Panc1 (cell line): ENCODE measurements at regions not wholly inside any gene's neighbourhood (a gene's known extent, or its start where the extent isn't known, plus 50 kb on each side); places are given as distances from the start of the nearest gene placed in this dataset.

Experiments
- ATAC-seq: fragments of 200-7000 bp; cut with Tn5 transposase; 2 replicates; pipeline ENCODE4 v1.9.1; 2020; ENCODE audit warnings: mild to moderate bottlenecking, moderate library complexity
- BruUV-seq: library from RNA; stranded (reverse); fragments of 400-500 nt; replicated peaks from 2 replicates; lab custom pipeline; 2021; lab: Mats Ljungman, UMichigan
- CTCF ChIA-PET: fragments of 300-600 bp; sonication (Branson Sonifier 250); formaldehyde crosslinking; loops from one replicate; lab custom pipeline; 2022; ENCODE audit warnings: antibody characterized with exemption; lab: Charles Lee
- POLR2A ChIA-PET: fragments of 300-600 bp; sonication (Branson Sonifier 250); formaldehyde crosslinking; loops from one replicate; lab custom pipeline; 2022; ENCODE audit warnings: antibody characterized with exemption; lab: Charles Lee
- DNase-seq: peaks from one replicate; pipeline ENCODE4 v3.0.0-alpha.2; 2010; ENCODE audit warnings: low read depth, low spot score
- H3K27ac ChIP-seq: 2 replicates; pipeline ENCODE4 v1.5.1; 2011; ENCODE audit warnings: mild to moderate bottlenecking, low read length, inconsistent platforms
- H3K27me3 ChIP-seq: fragments of 200-500 bp; sonication (Bioruptor generic); 2 replicates; pipeline ENCODE4 v1.6.0; 2014; ENCODE audit warnings: low read length, inconsistent platforms; ENCODE audit not compliant: control insufficient read depth, insufficient read depth
- H3K36me3 ChIP-seq: fragments of 200-500 bp; sonication (Bioruptor generic); 2 replicates; pipeline ENCODE4 v1.5.1; 2014; ENCODE audit warnings: inconsistent platforms, mild to moderate bottlenecking, low read length, moderate library complexity; ENCODE audit not compliant: control insufficient read depth, insufficient read depth
- H3K4me1 ChIP-seq: 2 replicates; pipeline ENCODE4 v1.5.1; 2011; ENCODE audit warnings: inconsistent platforms, mild to moderate bottlenecking, low read length, moderate library complexity; ENCODE audit not compliant: control insufficient read depth, insufficient read depth
- H3K4me3 ChIP-seq, 2 experiments: 2 replicates each; pipeline ENCODE4 v1.5.1; 2011 to 2012; ENCODE audit warnings: low read depth in 2 of 2, low read length in 2 of 2, mild to moderate bottlenecking in 2 of 2, inconsistent platforms in 1 of 2, moderate library complexity in 1 of 2
- H3K9me3 ChIP-seq: fragments of 200-500 bp; sonication (Bioruptor generic); 2 replicates; pipeline ENCODE4 v1.5.1; 2014; ENCODE audit warnings: low read depth, mild to moderate bottlenecking, inconsistent platforms, low read length, moderate library complexity; ENCODE audit not compliant: control insufficient read depth, insufficient read depth
- POLR2AphosphoS5 ChIP-seq: IDR thresholded peaks from 2 replicates; pipeline ENCODE4 v1.6.1; 2012; ENCODE audit warnings: mild to moderate bottlenecking, low read depth, low read length, moderate library complexity
- SIN3A ChIP-seq: IDR thresholded peaks from 2 replicates; pipeline ENCODE4 v1.6.1; 2012; ENCODE audit warnings: low read depth, mild to moderate bottlenecking, low read length, moderate library complexity, borderline replicate concordance; ENCODE audit not compliant: insufficient read depth
- TCF7L2 ChIP-seq: IDR thresholded peaks from 2 replicates; pipeline ENCODE4 v1.6.1; 2011; ENCODE audit warnings: mild to moderate bottlenecking, low read depth, low read length, inconsistent platforms
- in situ Hi-C: cut with HindIII; loops from 2 replicates; pipeline ENCODE4 v1.10.0; 2016; ENCODE audit warnings: low sequenced_read_pairs, low pct_unique_long_range_greater_than_20kb
- intact Hi-C: fragments of 100-400 bp; cut with micrococcal nuclease; formaldehyde crosslinking; loops from one replicate; pipeline ENCODE4 v1.10.0; 2022; ENCODE audit not compliant: unreplicated experiment
- TF ChIP-seq, protein P1 (sequence below): fragments of 450-650 bp; IDR thresholded peaks from 2 replicates; pipeline ENCODE4 v1.5.1; 2017; ENCODE audit warnings: mild to moderate bottlenecking
- TF ChIP-seq, protein P2 (sequence below), 2 experiments: IDR thresholded peaks; 2 replicates each; pipeline ENCODE4 v1.6.1; 2011 to 2012; ENCODE audit warnings: low read depth in 2 of 2, control low read depth in 1 of 2, low read length in 1 of 2, mild to moderate bottlenecking in 1 of 2, moderate library complexity in 1 of 2; ENCODE audit not compliant: insufficient read depth in 1 of 2

DNA sequence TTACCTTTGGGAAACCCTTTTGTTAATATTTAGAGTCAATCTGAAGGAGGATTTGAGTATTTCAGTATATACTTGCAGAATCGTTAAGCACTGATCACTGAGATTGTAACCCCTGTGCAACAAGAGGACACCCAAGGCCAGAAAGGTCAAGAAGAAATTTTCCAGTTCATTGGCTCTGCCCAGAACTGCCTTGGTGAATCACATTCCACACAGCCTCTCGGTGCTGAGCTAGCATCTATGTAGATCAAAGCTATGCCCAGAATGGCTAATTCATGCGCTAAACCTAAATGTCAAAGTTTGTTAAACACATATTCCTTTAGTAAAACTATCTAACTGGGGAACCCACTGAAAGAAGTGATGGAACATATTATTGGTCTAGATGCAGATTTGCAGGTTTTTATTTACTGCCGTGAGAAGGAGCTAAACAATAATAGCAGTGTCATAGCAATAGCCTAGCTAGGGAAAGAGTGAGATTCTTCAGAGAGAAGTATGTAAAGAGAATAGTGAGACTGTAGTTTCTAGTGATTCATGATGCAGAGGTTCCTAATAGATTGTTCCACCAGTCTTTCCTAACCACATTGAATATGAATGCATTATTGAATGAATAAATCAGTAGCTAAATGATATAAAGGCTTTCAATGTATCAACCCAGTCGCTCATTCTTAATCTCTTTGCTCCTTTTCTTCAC lies 423.2 kb upstream of the CRIM1 start:
- no peak overlapping the region for H3K27ac ChIP-seq
- no peaks in the 10 kb centered on the region; the same call in 1 of the 2 replicates for H3K27me3 ChIP-seq
- BruUV-seq = no TSS peak
- H3K9me3 ChIP-seq = no peaks in the 10 kb centered on the region
- TF ChIP-seq POLR2AphosphoS5 (no peak), SIN3A (no peak), TCF7L2 (no peak)
- TF ChIP-seq, protein P1, sequence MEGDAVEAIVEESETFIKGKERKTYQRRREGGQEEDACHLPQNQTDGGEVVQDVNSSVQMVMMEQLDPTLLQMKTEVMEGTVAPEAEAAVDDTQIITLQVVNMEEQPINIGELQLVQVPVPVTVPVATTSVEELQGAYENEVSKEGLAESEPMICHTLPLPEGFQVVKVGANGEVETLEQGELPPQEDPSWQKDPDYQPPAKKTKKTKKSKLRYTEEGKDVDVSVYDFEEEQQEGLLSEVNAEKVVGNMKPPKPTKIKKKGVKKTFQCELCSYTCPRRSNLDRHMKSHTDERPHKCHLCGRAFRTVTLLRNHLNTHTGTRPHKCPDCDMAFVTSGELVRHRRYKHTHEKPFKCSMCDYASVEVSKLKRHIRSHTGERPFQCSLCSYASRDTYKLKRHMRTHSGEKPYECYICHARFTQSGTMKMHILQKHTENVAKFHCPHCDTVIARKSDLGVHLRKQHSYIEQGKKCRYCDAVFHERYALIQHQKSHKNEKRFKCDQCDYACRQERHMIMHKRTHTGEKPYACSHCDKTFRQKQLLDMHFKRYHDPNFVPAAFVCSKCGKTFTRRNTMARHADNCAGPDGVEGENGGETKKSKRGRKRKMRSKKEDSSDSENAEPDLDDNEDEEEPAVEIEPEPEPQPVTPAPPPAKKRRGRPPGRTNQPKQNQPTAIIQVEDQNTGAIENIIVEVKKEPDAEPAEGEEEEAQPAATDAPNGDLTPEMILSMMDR = no peak
- TF ChIP-seq, protein P2, sequence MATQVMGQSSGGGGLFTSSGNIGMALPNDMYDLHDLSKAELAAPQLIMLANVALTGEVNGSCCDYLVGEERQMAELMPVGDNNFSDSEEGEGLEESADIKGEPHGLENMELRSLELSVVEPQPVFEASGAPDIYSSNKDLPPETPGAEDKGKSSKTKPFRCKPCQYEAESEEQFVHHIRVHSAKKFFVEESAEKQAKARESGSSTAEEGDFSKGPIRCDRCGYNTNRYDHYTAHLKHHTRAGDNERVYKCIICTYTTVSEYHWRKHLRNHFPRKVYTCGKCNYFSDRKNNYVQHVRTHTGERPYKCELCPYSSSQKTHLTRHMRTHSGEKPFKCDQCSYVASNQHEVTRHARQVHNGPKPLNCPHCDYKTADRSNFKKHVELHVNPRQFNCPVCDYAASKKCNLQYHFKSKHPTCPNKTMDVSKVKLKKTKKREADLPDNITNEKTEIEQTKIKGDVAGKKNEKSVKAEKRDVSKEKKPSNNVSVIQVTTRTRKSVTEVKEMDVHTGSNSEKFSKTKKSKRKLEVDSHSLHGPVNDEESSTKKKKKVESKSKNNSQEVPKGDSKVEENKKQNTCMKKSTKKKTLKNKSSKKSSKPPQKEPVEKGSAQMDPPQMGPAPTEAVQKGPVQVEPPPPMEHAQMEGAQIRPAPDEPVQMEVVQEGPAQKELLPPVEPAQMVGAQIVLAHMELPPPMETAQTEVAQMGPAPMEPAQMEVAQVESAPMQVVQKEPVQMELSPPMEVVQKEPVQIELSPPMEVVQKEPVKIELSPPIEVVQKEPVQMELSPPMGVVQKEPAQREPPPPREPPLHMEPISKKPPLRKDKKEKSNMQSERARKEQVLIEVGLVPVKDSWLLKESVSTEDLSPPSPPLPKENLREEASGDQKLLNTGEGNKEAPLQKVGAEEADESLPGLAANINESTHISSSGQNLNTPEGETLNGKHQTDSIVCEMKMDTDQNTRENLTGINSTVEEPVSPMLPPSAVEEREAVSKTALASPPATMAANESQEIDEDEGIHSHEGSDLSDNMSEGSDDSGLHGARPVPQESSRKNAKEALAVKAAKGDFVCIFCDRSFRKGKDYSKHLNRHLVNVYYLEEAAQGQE (IDR thresholded peaks at IDR 0.05; ENCODE audit: insufficient read depth in 1 of 2, low read depth in 2 of 2, low read length in 1 of 2) = no peak
- CTCF ChIA-PET = no interaction called here
- no peaks in the 10 kb centered on the region for H3K4me1 ChIP-seq
- POLR2A ChIA-PET = no interaction called here
- no peaks in the 10 kb centered on the region for H3K36me3 ChIP-seq
- in situ Hi-C loops (no loop called here), intact Hi-C loops (no loop called here)
- no peak overlapping the region for H3K4me3 ChIP-seq
- ATAC-seq (no peak), DNase-seq (no peak)

DNA sequence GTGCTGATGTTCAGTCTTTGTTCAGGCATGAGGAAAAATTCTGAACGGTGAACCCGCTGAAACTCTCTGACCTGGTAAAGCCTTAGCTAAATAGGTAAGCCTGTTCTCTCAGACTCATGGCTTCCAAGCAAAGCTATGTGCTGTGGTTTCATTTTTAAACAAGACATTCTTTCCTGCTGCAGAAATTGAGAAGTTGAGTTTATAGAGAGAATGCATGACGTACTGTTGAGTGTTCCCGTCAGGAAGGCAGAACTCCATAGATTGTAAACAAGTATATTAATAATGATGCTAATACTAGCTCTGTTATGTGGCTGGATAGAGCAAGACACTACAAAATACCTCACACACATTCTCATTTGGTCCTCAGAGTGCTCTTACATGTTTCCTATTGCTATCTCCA lies 424.0 kb upstream of the CRIM1 start:
- intact Hi-C loops (no loop called here), in situ Hi-C loops (no loop called here)
- TF ChIP-seq, protein P1 = no peak
- no peak for TF ChIP-seq SIN3A
- TF ChIP-seq POLR2AphosphoS5 = no peak
- TF ChIP-seq TCF7L2 = no peak
- Histone ChIP-seq H3K9me3 (no peaks in the 10 kb centered on the region), H3K4me1 (no peaks in the 10 kb centered on the region), H3K4me3 (no peak overlapping the region), H3K36me3 (no peaks in the 10 kb centered on the region), H3K27me3 (no peaks in the 10 kb centered on the region), H3K27ac (no peak overlapping the region)
- ChIA-PET POLR2A (no interaction called here), CTCF (no interaction called here)
- no TSS peak for BruUV-seq
- DNase-seq (no peak), ATAC-seq (no peak)
